Stimulated activated CD4-positive, alpha-beta T cell treated with anti-CD3 and anti-CD28 coated beads, Interleukin-15, amount 100 ng/mL, for 1 hour (primary cell): ENCODE measurements at regions not wholly inside any gene's neighbourhood (a gene's known extent, or its start where the extent isn't known, plus 50 kb on each side); places are given as distances from the start of the nearest gene placed in this dataset.
A peak's percentile ranks its signal among the peaks of the same experiment; 100 is the strongest.
"Not testable (repeated sequence)": the region's sequence is repeated elsewhere in the genome, so short reads cannot be mapped to it uniquely, and the experiment has no call there.

Experiments
- DNase-seq, 2 donors: peaks; one replicate each; pipeline ENCODE4 v3.0.0-alpha.2; 2020; ENCODE audit warnings: low read depth in 1 of 2, low spot score in 1 of 2

DNA sequence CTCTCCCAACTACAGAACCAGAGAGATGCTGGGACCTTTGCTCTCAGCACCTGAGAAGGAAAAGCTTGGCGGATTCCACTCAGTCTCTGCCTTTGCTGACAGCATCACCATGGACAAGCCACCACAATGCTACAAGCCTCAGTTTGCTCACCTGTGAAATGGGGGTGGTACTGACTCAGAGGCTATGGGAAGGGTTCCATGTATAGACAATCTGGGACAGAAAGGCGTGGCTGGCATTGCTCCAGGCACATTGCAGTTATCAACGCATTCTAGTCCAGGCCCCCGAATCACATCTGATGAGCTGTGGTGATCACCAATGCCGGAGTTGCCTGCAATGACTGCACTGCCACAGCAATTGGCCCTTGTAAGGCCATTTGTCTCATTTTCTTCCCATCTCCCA, 72.6 kb downstream of the ISX start:
- no peak for DNase-seq

DNA sequence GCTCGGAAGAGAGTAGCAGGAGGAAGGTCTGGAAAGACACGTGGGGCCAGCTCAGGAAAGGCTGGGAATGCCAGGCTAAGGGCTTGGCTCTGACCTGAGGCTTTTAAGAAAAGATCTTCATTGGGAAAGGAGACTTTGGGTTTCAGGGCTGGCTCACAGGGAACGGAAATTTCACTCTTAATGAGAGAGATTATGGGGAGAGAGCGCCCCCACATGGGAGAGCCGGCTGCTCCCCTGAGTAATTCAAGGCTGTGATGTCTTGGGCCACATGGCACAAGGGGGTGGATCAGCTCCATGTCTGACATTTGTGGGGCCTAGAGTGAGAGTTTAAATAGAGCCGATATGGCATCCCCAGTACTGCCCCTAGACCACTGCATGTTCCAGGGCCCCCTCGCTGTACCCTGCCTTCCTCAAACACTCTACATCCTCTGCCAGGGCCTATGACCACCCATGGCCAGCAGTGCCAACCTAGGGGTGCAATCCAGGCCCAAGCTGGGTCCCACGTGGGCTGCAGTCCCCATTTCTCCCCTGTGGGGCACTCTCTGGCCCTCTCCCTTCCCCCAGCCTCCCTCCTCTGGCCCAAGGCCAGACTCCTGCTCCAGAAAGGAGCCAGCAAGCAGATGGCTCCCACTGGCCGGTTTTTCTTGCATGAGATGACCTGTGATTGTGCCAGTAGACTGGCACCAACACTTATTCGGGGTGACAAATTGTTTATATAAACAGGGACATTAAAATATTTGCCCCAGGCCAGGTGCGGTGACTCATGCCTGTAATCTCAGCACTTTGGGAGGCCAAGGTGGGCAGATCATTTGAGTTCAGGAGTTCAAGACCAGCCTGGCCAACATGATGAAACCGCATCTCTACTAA, 75.2 kb downstream of the ISX start:
- DNase-seq = no peak

DNA sequence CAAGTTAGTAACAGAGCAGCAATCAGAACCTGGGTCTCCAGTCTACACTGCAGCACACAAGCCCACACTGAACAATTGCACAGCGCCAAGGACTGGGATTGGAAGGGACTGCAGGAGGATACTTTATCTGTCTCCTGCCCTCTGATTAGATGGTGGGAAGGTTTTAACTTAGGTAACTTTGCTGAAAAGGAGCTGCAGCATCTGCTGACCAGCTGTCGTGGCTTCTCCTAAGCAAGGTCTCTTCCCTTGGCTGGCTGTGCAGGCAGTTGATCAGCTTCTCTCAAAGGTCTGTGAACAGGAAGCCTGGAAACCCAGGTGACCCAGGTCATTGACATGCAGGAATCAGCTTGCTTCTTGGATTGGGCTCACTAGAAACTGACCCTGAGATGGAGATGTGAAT, 82.4 kb downstream of the ISX start:
- no peak for DNase-seq

DNA sequence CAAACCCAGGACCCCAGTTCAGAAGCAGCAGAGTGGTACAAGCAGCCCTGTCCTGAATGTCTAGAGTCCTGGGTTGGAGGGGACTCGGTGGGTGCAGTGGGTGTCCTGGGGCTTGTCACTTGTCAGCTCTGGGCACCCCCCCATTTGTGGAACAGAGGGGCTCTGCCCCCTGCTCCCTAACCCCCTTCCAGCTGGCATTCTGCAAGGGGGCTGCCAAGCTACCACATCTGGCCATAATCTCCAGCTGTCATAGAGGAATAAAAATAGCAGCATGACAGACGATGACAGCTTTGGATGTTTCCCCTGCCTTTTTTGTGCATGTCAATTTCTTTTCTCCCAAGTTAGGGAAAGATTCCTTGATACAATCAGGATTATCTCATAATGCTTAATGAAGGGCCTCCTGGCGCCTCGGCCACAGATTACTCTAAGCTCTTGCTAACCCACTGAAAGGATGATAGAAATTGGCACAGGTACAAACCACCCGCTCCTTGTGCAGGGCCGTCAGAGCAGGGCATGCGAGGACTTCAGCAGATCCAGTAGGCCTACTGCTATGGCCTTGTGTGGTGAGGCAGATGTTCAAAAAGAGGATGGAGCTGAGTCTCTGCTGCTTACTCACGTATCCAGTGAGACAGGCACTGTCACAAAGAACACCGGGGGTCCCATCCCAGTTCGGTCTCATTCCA, 83.0 kb downstream of the ISX start:
- no peak for DNase-seq

DNA sequence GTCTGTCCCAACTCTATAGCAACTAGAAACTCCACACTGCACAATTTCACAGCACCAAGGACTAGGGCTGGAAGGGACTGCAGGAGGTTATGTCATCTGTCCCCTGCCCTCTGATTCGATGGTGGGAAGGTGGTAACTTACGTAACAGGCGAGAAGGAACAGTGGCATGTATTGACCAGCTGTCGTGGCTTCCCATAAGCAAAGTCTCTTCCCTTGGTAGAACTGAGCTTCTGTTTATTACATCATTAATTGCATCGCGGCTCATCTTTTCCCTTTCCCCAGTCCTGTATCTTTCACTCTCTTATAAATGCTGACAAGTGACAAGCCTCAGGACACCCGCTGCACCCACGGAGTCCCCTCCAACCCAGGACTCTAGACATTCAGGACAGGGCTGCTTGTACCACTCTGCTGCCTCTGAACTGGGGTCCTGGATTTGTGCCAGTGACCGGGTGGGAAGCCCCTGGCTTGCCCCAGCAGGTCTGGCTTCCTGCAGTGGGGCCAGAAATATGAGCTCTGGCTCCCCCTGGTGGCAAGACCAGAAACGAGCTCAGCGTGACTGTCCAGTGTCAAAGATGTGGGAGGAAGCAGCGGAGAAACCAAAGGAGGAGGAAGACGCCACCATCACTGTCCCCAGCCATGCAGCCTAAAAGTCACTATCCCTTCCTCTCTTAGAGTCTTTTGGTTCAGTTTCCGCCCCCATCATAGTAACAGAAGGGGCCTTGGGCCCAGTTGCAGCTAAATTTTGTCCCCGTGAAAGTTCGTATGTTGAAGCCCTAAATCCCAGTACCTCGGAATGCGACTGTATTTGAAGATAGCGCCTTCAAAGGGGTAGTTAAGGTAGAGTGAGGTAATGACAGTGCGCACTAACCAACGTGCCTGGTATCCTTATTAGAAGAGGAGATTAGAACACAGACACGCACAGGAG, 84.5 kb downstream of the ISX start:
- peak in 1 of 2 donors; percentile 44 for DNase-seq

DNA sequence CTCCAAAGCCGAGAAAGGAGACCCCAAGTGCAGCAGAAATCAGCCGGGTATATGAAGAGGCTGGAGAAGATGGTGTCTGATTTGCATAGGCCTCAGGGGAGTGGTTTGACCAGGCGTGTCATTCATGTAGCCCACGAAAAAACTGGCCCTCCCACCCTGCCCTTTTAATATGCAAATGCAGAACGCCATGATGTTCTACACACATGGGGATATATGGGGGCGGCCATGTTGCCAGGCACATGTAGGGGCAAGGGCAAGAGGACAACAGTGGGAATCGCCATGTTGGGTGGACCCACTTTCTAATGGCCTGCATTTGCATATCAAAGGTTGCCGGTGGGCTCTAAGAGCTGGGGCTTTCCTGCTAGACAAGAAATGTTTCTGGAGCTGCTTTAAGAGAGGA, 86.4 kb downstream of the ISX start:
- DNase-seq = no peak

DNA sequence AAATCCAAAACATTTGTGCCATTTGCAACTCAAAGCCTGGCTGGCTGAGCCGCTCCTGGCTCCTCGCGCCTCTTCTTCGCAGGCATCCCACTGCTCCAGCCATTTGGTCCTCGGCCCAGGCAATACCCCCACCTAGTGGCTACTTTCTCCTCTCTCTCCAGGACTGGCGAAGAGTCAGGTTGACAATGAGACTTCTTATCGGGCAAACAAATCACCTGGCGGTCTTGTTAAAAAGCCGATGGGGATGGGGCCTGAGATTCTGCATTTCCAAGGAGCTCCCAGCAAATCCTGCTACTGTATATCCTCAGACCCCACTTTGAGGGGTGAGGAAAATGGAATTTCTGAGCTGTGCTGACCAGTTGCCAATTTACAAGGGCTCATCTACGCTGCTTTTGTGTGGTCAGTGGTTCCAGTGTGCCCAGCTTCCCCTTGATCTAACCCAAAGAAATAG, 89.0 kb downstream of the ISX start:
- DNase-seq = no peak

DNA sequence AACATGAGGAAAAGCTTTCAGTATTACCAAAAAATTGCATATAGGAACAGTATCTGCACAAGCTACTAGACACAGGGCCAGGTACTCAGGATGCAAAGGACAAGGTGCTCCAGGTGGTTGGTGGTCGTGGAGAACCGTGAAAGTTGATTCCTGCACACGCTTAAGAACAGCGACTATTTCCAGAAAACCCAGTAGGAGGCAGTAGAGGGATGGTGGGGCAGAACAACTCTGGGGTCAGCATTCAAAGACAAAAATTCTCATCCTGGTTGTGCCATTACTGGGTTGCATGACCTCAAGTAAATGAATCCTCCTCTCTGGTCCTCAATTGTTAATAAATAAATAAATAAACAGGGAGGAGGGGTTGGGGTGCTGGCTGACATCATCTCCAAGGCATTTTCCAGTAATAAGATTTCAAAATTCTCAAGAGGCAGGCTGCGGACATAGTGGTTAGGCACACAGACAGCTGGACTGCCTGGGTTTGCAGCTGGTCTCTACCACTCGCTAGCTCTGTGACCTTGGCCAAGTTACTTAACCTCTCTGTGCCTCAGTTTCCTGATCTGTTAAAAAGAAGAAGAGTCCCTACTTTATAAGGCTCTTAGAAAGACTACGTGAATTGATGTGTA, 89.6 kb downstream of the ISX start:
- no peak for DNase-seq

DNA sequence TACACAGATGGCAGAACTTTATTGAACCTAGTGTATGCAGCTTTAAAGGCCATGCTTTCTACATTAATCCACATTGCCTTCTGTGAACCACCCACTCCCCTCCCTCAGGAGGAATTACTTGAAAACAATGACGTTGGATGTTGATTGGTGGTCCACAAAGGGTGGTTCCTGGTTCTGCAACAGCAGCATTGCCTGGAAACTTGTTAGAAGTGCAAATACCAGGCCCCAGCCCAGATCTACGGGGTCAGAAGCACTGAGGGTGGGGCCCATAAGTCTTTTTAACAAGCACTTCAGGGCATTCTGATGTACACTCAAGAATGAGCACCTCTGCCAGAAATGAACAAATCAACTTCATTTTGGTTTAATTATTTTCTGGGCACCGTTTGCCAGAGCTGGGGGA, 91.0 kb downstream of the ISX start:
- no peak for DNase-seq

DNA sequence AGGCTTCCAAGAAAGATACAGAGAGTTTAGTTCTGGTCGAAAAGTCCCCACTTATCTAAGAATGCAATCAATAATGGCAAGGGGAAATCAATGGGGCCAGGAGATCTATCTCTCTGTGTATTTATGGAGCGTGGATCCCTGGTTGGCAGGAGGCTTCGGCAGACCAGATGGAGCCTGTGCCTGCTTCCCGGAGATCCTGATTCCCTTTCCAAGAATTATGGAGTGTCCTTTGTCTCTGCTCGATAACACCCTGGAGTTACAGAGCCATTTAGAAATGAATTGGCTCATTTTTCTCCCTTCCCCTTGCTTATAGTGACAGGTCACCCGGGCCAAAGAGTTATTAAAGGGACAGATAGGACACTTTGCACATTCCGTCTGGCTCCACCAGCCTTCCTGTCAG, 92.4 kb downstream of the ISX start:
- DNase-seq = no peak

DNA sequence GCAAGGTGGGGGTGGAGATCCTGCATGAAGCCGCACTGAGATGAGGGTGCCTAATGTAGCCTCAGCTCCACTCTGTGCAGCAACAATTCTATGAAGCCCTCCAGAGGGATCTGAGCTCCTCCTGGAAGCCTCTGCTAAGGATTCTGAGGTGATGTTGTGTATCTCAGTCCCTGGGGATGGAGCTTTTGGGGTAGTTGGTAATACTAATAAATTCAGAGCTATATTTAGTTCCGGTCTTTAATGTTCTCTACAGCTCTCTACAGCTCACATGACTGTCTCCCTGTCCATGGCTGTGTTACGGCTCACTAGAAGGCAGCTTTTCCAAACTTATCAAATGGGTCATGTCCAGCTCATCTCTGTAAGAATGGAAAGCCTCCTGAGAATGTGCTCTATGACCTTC, 93.4 kb downstream of the ISX start:
- no peak for DNase-seq

DNA sequence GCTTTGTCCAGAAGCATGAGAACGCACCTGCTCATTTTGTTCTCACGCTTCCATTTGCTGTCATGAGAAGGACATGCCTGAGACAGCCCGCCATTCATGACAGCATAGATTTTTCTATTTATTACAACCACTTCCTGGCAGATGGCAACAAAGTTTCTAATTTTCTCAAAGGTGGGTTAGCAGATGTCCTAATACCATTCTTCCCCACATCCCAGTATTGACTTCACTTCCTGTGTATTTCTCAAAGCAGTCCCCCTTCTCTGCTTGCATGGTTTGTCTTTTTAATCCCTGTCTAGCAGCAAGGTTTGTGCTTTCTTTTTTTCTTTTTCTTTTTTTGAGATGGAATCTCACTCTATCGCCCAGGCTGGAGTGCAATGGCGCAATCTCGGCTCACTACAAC, 94.3 kb downstream of the ISX start:
- no peak for DNase-seq

DNA sequence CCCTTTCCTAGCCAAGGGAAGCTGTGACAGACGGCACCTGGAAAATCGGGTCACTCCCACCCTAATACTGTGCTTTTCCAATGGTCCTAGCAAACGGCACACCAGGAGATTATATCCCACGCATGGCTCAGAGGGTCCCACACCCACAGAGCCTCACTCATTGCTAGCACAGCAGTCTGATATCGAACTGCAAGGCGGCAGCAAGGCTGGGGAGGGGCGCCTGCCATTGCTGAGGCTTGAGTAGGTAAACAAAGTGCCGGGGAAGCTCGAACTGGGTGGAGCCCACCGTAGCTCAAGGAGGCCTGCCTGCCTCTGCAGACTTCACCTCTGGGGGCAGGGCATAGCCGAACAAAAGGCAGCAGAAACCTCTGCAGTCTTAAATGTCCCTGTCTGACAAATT, 91.4 kb upstream of the HMGXB4 start:
- DNase-seq = not testable (repeated sequence)

DNA sequence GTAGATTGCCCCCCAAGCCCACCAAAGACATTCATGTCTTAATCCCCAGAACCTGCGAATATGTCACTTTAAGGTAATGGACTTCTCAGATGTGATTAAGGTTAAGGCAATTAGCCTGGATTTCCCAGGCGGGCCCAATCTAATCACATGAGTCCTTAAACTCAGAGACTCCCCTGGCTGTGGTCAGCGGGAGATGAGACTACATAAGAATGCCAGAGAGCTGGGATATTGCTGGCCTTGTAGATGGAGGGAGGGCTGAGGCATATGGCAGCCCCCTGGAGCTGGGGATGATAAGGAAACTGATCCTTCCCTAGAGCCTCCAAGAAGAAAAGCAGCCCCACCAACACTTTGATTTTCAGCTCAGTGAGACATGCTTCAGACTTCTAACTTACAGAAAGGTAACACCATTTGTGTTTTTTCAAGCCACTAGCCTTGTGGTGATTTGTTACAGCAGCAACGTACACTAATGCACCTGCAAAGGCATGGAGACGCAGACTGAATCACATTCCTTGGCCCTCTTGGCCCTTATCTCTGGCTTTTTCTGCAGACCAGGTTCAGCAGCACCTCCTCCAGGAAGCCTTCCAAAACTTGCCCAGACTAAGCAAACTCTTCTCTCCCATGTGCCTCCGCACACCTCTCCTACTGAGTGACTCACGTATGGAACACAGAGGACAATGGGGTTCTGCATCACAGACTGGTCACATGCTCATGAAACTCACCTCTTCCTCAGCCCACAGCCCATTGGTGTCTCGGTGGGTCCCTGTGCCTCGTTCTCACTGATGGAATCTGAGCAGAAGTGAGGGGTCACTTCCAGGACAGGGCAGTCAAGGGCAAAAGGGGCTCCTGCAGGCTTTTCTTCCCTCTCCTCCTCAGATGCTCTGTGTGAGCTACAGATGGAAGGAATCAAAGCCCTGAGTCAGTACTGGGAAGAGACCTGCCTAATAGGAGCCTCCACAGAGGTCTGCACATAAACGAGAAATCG, 86.3 kb upstream of the HMGXB4 start:
- DNase-seq = no peak

DNA sequence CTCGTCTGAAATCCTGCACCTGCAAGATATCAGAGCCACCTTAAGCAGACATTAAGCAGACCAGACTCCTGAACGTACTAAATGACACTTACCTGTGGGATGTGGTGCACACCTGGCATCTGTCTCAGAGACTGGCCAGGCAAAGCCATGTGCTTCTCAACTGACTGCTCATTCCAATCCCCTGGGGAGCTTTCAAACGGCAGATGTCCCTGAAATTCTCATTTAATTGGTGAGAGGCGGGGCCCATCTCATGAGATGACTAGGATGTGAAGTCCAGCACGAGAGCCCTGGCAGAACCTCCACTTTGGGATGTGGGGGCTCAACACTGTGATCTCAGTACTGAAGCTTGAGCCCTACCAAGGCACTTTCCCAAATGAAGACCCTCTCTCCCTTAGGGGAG, 84.9 kb upstream of the HMGXB4 start:
- no peak for DNase-seq

DNA sequence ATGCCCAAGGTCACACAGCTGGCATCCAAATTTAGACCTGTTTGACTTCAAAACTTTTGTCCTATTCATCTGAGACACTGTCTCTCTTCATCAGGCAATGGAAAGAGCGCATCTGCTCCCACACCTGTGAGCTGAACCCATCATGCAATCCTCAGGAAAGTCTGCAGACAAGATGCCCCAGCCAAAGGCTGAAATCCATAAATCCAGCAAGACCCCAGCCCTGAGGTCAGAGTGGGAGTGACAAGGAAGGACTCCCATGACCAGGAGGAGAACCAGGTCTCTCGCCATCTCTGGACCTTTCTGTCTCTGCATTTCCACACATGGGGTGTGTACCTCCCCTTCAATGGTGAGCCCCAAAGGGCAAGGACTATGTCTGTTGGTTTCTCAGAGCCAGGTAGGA, 83.6 kb upstream of the HMGXB4 start:
- DNase-seq = no peak

DNA sequence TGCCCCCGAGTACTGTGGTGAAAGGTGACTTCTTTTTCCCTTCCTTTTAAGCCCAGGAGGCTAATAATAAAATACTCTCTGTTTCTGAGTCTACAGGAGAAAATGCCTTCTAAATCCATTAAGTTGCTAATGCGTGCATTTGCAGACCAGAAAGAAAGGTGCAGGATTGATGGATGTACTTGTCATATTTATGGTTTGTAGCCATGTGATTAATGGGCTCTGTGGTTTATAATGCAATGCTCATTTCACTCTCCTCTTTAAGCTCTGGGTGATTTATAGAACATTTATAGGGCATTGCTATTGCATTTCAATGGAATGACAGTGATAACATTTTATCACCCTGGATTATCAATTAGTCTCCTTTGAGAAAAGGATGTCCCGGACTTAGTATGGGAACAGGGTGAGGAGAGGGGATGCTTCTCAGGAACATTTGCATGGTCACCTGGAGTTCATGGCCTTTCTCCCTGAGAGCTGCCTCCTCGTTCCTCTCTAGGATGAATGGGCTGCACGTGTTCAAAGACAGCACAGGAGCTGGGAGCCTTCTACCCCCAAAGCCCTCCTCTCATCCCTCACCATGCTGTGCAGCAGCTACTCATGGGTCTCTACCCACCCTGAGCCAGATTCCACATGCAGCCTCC, 82.8 kb upstream of the HMGXB4 start:
- no peak for DNase-seq

DNA sequence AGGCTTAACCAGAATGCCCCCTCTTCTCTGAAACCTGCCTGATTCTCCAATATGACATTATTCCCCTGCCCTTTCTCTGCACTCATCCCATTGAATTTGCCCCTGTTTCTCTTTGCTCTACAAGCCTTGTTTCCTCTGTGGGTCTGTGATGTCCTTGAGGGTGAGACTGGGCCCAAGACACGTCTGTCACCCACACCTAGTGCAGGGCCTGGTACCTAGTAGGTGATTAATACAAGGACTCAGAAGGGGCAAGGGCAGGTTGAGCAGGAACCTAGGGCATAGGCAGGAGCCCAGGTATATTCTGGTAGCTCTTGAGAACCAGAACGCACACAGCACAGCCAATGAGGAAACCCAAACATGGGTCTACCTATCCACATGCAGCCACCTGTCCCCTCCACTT, 81.9 kb upstream of the HMGXB4 start:
- DNase-seq = no peak

DNA sequence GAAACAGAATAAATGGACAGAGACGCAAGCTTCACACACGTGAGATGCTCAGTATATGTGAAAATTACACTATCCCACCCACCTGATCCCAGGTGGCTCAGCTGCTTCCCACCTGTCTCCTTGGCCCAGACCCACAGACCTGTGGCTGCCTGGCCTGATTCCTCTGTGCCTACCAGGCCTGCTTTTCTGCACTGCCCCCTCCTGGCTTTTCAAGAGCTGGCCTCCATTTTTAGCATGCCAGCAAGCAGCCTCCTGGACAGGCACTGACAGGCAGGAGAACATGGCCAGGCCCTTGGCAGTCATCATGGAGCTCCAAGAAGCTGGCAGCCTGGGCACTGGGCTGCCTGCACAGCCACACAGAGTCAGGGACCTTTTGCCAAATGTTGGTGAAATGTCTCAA, 79.5 kb upstream of the HMGXB4 start:
- DNase-seq = no peak

DNA sequence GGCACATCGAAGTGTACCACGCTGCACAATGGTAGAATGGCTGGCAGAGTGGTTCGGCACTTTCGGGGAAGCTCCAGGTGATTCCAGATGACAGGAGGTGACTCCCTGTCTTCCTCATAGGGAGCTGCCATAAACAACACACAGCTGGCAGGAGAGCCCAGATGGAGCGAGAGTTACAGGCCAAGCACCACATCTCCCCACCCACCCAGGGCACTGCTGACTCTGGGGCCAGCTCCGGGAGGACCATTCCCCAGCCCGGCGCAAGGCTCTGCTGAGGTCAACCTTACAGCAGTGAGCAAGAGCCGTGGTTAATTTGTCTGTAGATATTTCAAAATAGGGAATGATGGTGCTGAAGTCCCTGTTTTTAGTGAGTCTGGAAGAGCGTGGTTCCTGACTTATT, 78.8 kb upstream of the HMGXB4 start:
- no peak for DNase-seq
